ENCODE measurements at regions not wholly inside any gene's neighbourhood (a gene's known extent, or its start where the extent isn't known, plus 50 kb on each side); places are given as distances from the start of the nearest gene placed in this dataset.

GRCh38 chr3:84830476-84830875 lies 128.3 kb upstream of the CADM2 start:
- Histone ChIP-seq H4K8ac (ENCODE audit: low read depth in 2 of 2, low read length in 2 of 2) (no peak overlapping the region), H3K4me2 (ENCODE audit: low read depth, low read length) (no peak overlapping the region), H4K91ac (ENCODE audit: insufficient read depth, low read depth, low read length) (no peak overlapping the region), H2AK5ac (ENCODE audit: low read depth, low read length) (no peak overlapping the region), H3K4ac (ENCODE audit: low read depth, low read length) (no peak overlapping the region), H2BK15ac (ENCODE audit: low read depth, low read length) (no peak overlapping the region), H3K79me1 (ENCODE audit: low read depth in 1 of 2, low read length in 2 of 2) (no peaks in the 10 kb centered on the region), H4K5ac (ENCODE audit: low read depth, low read length) (no peak overlapping the region), H2BK20ac (ENCODE audit: low read depth, low read length) (no peak overlapping the region), H3K4me3 (ENCODE audit: insufficient read depth, low read depth, low read length) (no peak overlapping the region), H2AFZ (replicated peaks; ENCODE audit: low read length, poor library complexity) (no peak overlapping the region), H3K23ac (ENCODE audit: low read depth, low read length) (no peak overlapping the region), H3K9ac (ENCODE audit: low read depth, low read length) (no peak overlapping the region), H2AK9ac (replicated peaks; ENCODE audit: low read depth, low read length, poor library complexity) (no peak overlapping the region), H3K14ac (replicated peaks; ENCODE audit: low read depth, low read length) (no peak overlapping the region), H3K9me3 (ENCODE audit: control insufficient read depth, insufficient read depth, low read length) (no peaks in the 10 kb centered on the region; the same call in 1 of the 2 replicates), H3K36me3 (ENCODE audit: control insufficient read depth, insufficient read depth, low read length) (no peaks in the 10 kb centered on the region), H4K20me1 (ENCODE audit: insufficient read depth, low read length) (no peaks in the 10 kb centered on the region), H2BK5ac (ENCODE audit: low read depth, low read length, poor library complexity, severe bottlenecking) (no peak overlapping the region), H2BK120ac (ENCODE audit: low read depth, low read length) (no peak overlapping the region), H3K27ac (ENCODE audit: insufficient read depth, low read length) (no peak overlapping the region), H3K27me3 (ENCODE audit: control insufficient read depth, insufficient read depth, low read length) (no peaks in the 10 kb centered on the region), H3K56ac (ENCODE audit: extremely low read depth, insufficient read depth, low read length) (no peak overlapping the region), H3K18ac (ENCODE audit: low read depth, low read length) (no peak overlapping the region), H3K4me1 (ENCODE audit: control insufficient read depth, insufficient read depth, low read length) (no peaks in the 10 kb centered on the region), H3K9me1 (ENCODE audit: insufficient read depth, low read length) (no peaks in the 10 kb centered on the region)
- ATAC-seq (ENCODE audit: low read depth) = no peak
- intact Hi-C loops (cut with micrococcal nuclease) = no loop called here
- ChIA-PET CTCF (no interaction called here), POLR2A (ENCODE audit: unreplicated experiment) (no interaction called here)
- dilution Hi-C loops (cut with HindIII; ENCODE audit: low sequenced_read_pairs, unreplicated experiment) = no loop called here
- no TSS peak for BruUV-seq (replicated peaks)
- DNase-seq = no peak
- TF ChIP-seq BHLHE40 (IDR thresholded peaks at IDR 0.05; ENCODE audit: low read depth, low read length) (no peak), MAFK (IDR thresholded peaks at IDR 0.05; ENCODE audit: low read depth, low read length) (0 out of 2 replicates have a peak, but pooled peaks have one; percentile 40)
- in situ Hi-C loops (cut with MboI; ENCODE audit: low sequenced_read_pairs) = no loop called here
- WGBS, 2 experiments (ENCODE audit: extremely low coverage in 2 of 2, insufficient read length in 1 of 2) = no CpG with 5 or more reads among the region's 2 CpGs

Measured in IMR-90 (cell line).